ENCODE measurements at regions not wholly inside any gene's neighbourhood (a gene's known extent, or its start where the extent isn't known, plus 50 kb on each side); places are given as distances from the start of the nearest gene placed in this dataset.

- TF ChIP-seq EP300 (IDR thresholded peaks at IDR 0.05; ENCODE audit: borderline replicate concordance) (no peak), ZBTB7A (IDR thresholded peaks at IDR 0.05; ENCODE audit: low read depth) (no peak), YY1 (IDR thresholded peaks at IDR 0.05; ENCODE audit: low read depth) (no peak), EGR1 (IDR thresholded peaks at IDR 0.05) (no peak), FOXM1 (IDR thresholded peaks at IDR 0.05; ENCODE audit: borderline replicate concordance, low read depth) (no peak), TCF12 (IDR thresholded peaks at IDR 0.05; ENCODE audit: low read depth) (no peak), TAF1 (IDR thresholded peaks at IDR 0.05; ENCODE audit: low read depth) (no peak), CREB1 (IDR thresholded peaks at IDR 0.05; ENCODE audit: low read depth) (no peak), CEBPB (IDR thresholded peaks at IDR 0.05) (no peak), RAD21 (IDR thresholded peaks at IDR 0.05; ENCODE audit: low read depth) (no peak), USF1 (IDR thresholded peaks at IDR 0.05) (no peak)
- TF ChIP-seq, protein P1, sequence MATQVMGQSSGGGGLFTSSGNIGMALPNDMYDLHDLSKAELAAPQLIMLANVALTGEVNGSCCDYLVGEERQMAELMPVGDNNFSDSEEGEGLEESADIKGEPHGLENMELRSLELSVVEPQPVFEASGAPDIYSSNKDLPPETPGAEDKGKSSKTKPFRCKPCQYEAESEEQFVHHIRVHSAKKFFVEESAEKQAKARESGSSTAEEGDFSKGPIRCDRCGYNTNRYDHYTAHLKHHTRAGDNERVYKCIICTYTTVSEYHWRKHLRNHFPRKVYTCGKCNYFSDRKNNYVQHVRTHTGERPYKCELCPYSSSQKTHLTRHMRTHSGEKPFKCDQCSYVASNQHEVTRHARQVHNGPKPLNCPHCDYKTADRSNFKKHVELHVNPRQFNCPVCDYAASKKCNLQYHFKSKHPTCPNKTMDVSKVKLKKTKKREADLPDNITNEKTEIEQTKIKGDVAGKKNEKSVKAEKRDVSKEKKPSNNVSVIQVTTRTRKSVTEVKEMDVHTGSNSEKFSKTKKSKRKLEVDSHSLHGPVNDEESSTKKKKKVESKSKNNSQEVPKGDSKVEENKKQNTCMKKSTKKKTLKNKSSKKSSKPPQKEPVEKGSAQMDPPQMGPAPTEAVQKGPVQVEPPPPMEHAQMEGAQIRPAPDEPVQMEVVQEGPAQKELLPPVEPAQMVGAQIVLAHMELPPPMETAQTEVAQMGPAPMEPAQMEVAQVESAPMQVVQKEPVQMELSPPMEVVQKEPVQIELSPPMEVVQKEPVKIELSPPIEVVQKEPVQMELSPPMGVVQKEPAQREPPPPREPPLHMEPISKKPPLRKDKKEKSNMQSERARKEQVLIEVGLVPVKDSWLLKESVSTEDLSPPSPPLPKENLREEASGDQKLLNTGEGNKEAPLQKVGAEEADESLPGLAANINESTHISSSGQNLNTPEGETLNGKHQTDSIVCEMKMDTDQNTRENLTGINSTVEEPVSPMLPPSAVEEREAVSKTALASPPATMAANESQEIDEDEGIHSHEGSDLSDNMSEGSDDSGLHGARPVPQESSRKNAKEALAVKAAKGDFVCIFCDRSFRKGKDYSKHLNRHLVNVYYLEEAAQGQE (IDR thresholded peaks at IDR 0.05; ENCODE audit: low read depth) = no peak
These were observed 1304.9 kb downstream of the MRPL39 start for GRCh38 chr21:24302400-24302799.

DNA sequence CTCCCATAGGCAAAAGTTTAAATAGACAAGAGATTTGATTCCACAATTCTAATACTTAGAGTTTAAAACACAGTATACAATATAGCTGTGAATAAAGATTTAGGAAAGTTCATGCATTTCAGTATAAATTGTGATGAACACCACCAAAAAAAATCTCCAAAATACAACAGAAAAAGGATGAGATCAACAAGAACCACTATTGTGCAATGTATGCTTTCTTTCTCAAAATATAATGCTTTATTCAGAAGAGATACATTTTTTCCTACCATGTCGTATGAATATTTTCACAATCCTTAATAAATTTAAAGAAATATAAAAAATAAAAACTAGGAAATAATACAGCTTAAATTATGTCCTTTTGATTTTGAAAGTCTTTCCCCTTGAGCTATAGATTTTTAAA, 1309.2 kb downstream of the MRPL39 start:
- TF ChIP-seq CREB1 (IDR thresholded peaks at IDR 0.05; ENCODE audit: low read depth) (no peak), RAD21 (IDR thresholded peaks at IDR 0.05; ENCODE audit: low read depth) (no peak), EGR1 (IDR thresholded peaks at IDR 0.05) (no peak), NFIC (IDR thresholded peaks at IDR 0.05) (no peak), TEAD4 (IDR thresholded peaks at IDR 0.05) (no peak), EP300 (IDR thresholded peaks at IDR 0.05; ENCODE audit: borderline replicate concordance) (no peak), ZBTB7A (IDR thresholded peaks at IDR 0.05; ENCODE audit: low read depth) (no peak), YY1 (IDR thresholded peaks at IDR 0.05; ENCODE audit: low read depth) (no peak), TCF12 (IDR thresholded peaks at IDR 0.05; ENCODE audit: low read depth) (no peak), TAF1 (IDR thresholded peaks at IDR 0.05; ENCODE audit: low read depth) (no peak), FOXM1 (IDR thresholded peaks at IDR 0.05; ENCODE audit: borderline replicate concordance, low read depth) (no peak), CEBPB (IDR thresholded peaks at IDR 0.05) (no peak), USF1 (IDR thresholded peaks at IDR 0.05) (no peak)
- TF ChIP-seq, protein P2, sequence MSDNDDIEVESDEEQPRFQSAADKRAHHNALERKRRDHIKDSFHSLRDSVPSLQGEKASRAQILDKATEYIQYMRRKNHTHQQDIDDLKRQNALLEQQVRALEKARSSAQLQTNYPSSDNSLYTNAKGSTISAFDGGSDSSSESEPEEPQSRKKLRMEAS (IDR thresholded peaks at IDR 0.05) = no peak
- TF ChIP-seq, protein P1 (IDR thresholded peaks at IDR 0.05; ENCODE audit: low read depth) = no peak

GRCh38 chr21:24294171-24294570, 1313.1 kb downstream of the MRPL39 start:
- TF ChIP-seq EP300 (IDR thresholded peaks at IDR 0.05; ENCODE audit: borderline replicate concordance) (no peak), TEAD4 (IDR thresholded peaks at IDR 0.05) (no peak), RAD21 (IDR thresholded peaks at IDR 0.05; ENCODE audit: low read depth) (no peak), FOXM1 (IDR thresholded peaks at IDR 0.05; ENCODE audit: borderline replicate concordance, low read depth) (no peak), EGR1 (IDR thresholded peaks at IDR 0.05) (no peak), USF1 (IDR thresholded peaks at IDR 0.05) (no peak), ZBTB7A (IDR thresholded peaks at IDR 0.05; ENCODE audit: low read depth) (no peak), TCF12 (IDR thresholded peaks at IDR 0.05; ENCODE audit: low read depth) (no peak), YY1 (IDR thresholded peaks at IDR 0.05; ENCODE audit: low read depth) (no peak), NFIC (IDR thresholded peaks at IDR 0.05) (no peak), CEBPB (IDR thresholded peaks at IDR 0.05) (no peak), TAF1 (IDR thresholded peaks at IDR 0.05; ENCODE audit: low read depth) (no peak), CREB1 (IDR thresholded peaks at IDR 0.05; ENCODE audit: low read depth) (no peak)
- TF ChIP-seq, protein P1 (IDR thresholded peaks at IDR 0.05; ENCODE audit: low read depth) = no peak
- TF ChIP-seq, protein P2 (IDR thresholded peaks at IDR 0.05) = no peak
